ENCODE measurements at regions not wholly inside any gene's neighbourhood (a gene's known extent, or its start where the extent isn't known, plus 50 kb on each side); places are given as distances from the start of the nearest gene placed in this dataset.

DNA sequence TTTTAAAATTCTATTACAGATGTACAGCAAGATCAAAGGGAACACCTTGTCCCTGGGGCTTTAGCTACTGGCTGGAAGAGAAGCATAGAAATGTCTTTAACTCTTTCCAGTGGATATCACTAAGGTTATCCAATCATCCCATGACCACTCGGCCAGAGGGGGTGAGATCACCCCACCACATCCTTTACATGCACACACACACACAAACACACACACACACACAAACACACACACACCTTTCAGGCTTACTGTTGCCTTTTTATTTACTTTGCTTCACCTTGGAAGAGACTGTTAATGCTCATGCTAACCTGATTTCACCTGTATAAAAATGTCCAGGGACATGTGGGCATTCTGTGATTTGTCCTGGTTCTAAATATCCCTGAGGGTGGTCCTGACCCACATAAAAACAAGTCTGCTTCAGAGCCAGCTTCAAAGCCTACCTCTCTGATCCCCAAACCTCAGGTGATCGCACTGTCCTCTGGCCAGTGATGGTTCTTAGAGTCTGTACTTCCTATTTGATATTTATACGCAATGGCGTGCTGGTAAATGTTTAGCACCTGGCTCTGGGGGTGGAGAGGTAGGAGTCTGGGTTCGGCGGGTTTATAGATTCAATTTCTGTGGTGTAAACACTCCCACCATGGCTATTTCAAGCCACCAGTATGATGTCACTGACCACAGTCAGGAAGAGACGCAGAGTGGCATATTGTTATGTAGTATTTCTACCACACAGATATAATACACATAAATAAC lies 166.1 kb upstream of the EEA1 start:
- WGBS, 2 donors = 74 to 79% methylated on average over 7 of the region's 7 CpGs
- Histone ChIP-seq H3K27ac (no peak overlapping the region), H3K36me3 (no peaks in the 10 kb centered on the region), H3K4me1 (no peaks in the 10 kb centered on the region), H3K4me3 (no peak overlapping the region), H3K27me3 (no peaks in the 10 kb centered on the region), H3K9me3 (no peaks in the 10 kb centered on the region)
- DNase-seq (ENCODE audit: low spot score in 2 of 2) = no peak
- TF ChIP-seq, protein P1, sequence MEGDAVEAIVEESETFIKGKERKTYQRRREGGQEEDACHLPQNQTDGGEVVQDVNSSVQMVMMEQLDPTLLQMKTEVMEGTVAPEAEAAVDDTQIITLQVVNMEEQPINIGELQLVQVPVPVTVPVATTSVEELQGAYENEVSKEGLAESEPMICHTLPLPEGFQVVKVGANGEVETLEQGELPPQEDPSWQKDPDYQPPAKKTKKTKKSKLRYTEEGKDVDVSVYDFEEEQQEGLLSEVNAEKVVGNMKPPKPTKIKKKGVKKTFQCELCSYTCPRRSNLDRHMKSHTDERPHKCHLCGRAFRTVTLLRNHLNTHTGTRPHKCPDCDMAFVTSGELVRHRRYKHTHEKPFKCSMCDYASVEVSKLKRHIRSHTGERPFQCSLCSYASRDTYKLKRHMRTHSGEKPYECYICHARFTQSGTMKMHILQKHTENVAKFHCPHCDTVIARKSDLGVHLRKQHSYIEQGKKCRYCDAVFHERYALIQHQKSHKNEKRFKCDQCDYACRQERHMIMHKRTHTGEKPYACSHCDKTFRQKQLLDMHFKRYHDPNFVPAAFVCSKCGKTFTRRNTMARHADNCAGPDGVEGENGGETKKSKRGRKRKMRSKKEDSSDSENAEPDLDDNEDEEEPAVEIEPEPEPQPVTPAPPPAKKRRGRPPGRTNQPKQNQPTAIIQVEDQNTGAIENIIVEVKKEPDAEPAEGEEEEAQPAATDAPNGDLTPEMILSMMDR (IDR thresholded peaks at IDR 0.05) = no peak
- TF ChIP-seq POLR2A (IDR thresholded peaks at IDR 0.05) (no peak), EP300 (IDR thresholded peaks at IDR 0.05) (no peak)

DNA sequence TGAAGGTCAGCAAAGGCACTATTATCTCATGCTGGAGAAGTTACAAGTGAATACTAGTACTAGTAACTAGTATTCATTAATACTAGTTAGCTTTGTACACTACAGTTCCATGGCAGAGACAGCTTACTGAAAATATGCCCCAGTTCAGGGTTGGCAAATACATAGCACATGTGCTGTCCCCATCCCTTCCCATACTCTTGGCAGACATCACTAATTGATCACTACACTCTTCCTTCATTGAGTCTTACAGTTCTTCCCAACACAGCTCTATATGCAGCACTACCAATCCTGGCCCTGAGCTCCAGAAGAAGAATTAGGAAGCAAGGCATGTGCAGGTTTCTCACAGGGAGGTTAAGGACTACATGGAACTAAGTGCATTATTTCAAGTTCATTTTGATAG lies 168.3 kb upstream of the EEA1 start:
- Histone ChIP-seq H3K9me3 (no peaks in the 10 kb centered on the region), H3K4me3 (no peak overlapping the region), H3K4me1 (peaks cover 0 to 4% (median 0%) of the 10 kb centered on the region in 4 donors), H3K27ac (no peak overlapping the region), H3K36me3 (no peaks in the 10 kb centered on the region), H3K27me3 (no peaks in the 10 kb centered on the region)
- no peak for DNase-seq (ENCODE audit: low spot score in 2 of 2)
- TF ChIP-seq, protein P1 (IDR thresholded peaks at IDR 0.05) = no peak
- TF ChIP-seq EP300 (IDR thresholded peaks at IDR 0.05) (no peak), POLR2A (IDR thresholded peaks at IDR 0.05) (no peak)

DNA sequence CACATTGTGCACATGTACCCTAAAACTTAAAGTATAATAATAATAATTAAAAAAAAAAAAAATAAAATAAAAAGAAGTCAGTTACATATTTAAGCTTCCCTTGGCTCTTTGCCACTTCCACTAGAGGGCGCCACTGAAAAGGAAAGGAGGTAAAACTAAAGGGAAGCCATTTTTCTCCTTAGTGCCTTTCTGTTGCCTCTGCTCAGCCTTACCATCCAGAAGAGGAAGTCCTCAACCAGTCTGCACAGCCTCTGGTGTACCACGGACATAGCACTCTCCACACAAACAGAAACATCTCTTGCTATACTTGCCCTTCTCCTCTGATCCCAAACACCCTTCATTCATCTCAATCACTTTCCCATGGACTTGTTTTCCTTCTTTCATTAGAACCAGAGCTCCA lies 169.0 kb upstream of the EEA1 start:
- Histone ChIP-seq H3K4me3 (no peak overlapping the region), H3K4me1 (peaks cover 0 to 4% (median 0%) of the 10 kb centered on the region in 4 donors), H3K36me3 (no peaks in the 10 kb centered on the region), H3K27me3 (no peaks in the 10 kb centered on the region), H3K27ac (no peak overlapping the region), H3K9me3 (no peaks in the 10 kb centered on the region)
- WGBS, 2 donors = 66 to 78% methylated on average over 2 of the region's 2 CpGs
- TF ChIP-seq EP300 (IDR thresholded peaks at IDR 0.05) (no peak), POLR2A (IDR thresholded peaks at IDR 0.05) (no peak)
- TF ChIP-seq, protein P1 (IDR thresholded peaks at IDR 0.05) = peak; percentile 14 to 65 (median 33)
- peak; percentile 33 to 86 for DNase-seq (ENCODE audit: low spot score in 2 of 2)

DNA sequence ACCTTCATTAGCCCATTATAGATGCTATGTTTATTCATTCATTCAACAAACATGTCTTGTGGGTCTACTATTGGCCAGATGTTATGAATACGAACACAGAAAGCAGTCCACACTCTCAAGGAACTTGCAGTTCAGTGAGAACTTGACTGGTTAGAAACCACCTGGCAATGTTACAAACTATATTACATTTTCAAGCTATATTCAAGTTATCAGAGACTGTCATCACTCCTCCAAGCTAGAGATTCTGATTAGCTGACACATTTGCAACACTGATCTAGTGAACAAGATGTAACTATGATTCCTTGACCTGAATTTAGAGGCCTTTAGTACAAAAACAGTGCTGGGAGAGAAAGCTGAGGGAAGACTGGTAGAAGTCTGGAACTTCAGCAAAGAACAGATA lies 170.7 kb upstream of the EEA1 start:
- Histone ChIP-seq H3K9me3 (no peaks in the 10 kb centered on the region), H3K27me3 (no peaks in the 10 kb centered on the region), H3K36me3 (no peaks in the 10 kb centered on the region), H3K4me1 (peaks cover 0 to 4% (median 0%) of the 10 kb centered on the region in 4 donors), H3K27ac (no peak overlapping the region), H3K4me3 (no peak overlapping the region)
- TF ChIP-seq, protein P1 (IDR thresholded peaks at IDR 0.05) = no peak
- TF ChIP-seq POLR2A (IDR thresholded peaks at IDR 0.05) (no peak), EP300 (IDR thresholded peaks at IDR 0.05) (no peak)
- WGBS, 2 donors = 78 to 84% methylated on average over 1 of the region's 1 CpG
- DNase-seq (ENCODE audit: low spot score in 2 of 2) = no peak

DNA sequence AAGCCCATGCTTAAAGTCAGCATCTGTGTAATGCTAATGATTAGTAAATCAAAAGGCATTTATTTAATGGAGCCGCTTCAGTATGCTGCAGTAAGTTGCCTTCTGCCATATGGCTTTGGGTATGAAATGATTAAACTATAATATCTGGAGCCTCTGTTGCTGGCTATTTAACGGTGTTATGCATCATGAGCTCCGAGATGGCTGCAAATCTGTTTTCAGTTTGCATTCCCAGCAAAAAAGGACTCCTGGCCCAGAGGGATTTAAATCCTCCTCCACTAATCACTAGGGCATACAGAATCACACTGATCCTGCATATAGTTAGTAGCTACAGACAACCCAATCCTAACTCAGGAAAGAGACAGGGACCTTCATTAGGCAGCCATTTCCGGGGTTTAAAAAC lies 171.5 kb upstream of the EEA1 start:
- Histone ChIP-seq H3K27ac (no peak overlapping the region), H3K9me3 (no peaks in the 10 kb centered on the region), H3K36me3 (no peaks in the 10 kb centered on the region), H3K4me1 (peaks cover 0 to 4% (median 0%) of the 10 kb centered on the region in 4 donors), H3K27me3 (no peaks in the 10 kb centered on the region), H3K4me3 (no peak overlapping the region)
- DNase-seq (ENCODE audit: low spot score in 2 of 2) = no peak
- TF ChIP-seq, protein P1 (IDR thresholded peaks at IDR 0.05) = no peak
- no peak for TF ChIP-seq EP300 (IDR thresholded peaks at IDR 0.05)
- TF ChIP-seq POLR2A (IDR thresholded peaks at IDR 0.05) = no peak
- WGBS, 2 donors = 44 to 61% methylated on average over 4 of the region's 4 CpGs

Measured in tibial nerve (tissue), 4 donors.